ENCODE measurements at regions not wholly inside any gene's neighbourhood (a gene's known extent, or its start where the extent isn't known, plus 50 kb on each side); places are given as distances from the start of the nearest gene placed in this dataset.

DNA sequence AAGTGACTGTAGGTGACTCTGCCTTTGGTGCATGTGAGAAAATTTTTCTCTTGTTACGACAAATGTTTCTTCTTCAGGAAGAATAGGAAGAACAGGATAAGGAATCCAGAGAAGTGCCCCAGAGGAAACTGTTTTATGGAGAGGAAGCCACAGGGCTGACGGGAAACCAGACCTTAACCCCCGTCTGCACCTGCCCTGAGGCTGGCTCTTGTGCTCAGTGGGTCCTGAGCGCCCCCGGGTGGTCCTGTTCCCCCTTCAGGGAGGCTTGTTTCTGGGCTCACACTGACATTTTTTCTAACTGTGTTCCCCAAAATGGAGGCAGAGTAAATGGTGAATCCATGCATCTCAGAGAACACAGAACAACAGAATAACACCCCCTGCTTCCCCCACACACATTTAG is 691.8 kb downstream of the TMEM121 start:
- ATAC-seq (ENCODE audit: poor library complexity), result no peak
- Mint-ChIP-seq H3K27me3 (no peaks in the 10 kb centered on the region), H3K9me3 (no peaks in the 10 kb centered on the region), H3K36me3 (ENCODE audit: low read depth) (no peaks in the 10 kb centered on the region), H3K4me3 (no peak overlapping the region), H3K27ac (no peak overlapping the region), H3K4me1 (ENCODE audit: low read depth) (peaks cover 36% of the 10 kb centered on the region)
- intact Hi-C loops (cut with DNase I, micrococcal nuclease), result no loop called here
- Histone ChIP-seq H3K4me1 (ENCODE audit: insufficient read depth, low read length) (peaks cover 1% of the 10 kb centered on the region), H3K27me3 (ENCODE audit: control insufficient read depth in 1 of 2, insufficient read depth in 2 of 2, low read length in 2 of 2) (no peaks in the 10 kb centered on the region), H3K36me3 (ENCODE audit: insufficient read depth, low read length) (no peaks in the 10 kb centered on the region), H3K27ac (ENCODE audit: low read depth in 1 of 2, low read length in 2 of 2) (no peak overlapping the region), H3K9me3 (ENCODE audit: control insufficient read depth in 1 of 2, insufficient read depth in 1 of 2, low read length in 2 of 2) (no peaks in the 10 kb centered on the region), H3K4me3 (ENCODE audit: low read length) (no peak overlapping the region)
- ChIA-PET POLR2A (no interaction called here), CTCF (interaction anchor here (1.2 kb wide), 1 partner anchor 8 kb away, joined by 3 read pairs; no protein-coding TSS in a partner anchor)
- DNase-seq, result peak in 3 of 14 experiments; percentile 19 to 43 (median 43)
- TF ChIP-seq, protein P1, sequence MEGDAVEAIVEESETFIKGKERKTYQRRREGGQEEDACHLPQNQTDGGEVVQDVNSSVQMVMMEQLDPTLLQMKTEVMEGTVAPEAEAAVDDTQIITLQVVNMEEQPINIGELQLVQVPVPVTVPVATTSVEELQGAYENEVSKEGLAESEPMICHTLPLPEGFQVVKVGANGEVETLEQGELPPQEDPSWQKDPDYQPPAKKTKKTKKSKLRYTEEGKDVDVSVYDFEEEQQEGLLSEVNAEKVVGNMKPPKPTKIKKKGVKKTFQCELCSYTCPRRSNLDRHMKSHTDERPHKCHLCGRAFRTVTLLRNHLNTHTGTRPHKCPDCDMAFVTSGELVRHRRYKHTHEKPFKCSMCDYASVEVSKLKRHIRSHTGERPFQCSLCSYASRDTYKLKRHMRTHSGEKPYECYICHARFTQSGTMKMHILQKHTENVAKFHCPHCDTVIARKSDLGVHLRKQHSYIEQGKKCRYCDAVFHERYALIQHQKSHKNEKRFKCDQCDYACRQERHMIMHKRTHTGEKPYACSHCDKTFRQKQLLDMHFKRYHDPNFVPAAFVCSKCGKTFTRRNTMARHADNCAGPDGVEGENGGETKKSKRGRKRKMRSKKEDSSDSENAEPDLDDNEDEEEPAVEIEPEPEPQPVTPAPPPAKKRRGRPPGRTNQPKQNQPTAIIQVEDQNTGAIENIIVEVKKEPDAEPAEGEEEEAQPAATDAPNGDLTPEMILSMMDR (IDR thresholded peaks at IDR 0.05), result no peak

DNA sequence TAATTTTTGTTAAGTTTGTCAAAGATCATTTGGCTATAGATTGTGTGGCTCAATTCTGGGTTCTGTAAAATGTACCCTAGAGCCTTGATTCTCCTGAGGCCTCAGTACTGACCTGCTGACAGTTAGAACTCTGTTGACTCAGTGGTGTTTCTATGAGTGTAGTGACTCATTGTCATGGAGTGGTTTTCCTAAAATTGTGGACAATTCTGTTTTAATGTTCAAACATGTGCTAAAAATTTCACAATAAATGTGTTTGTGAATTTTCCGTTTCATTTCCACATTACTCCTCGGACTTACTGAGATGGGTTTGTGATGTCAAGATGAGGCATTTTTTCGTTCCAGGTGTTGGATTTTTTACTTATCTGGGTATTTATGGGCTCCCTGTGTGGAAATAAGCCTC is 695.9 kb downstream of the TMEM121 start:
- Histone ChIP-seq H3K4me3 (ENCODE audit: low read length) (no peak overlapping the region), H3K36me3 (ENCODE audit: insufficient read depth, low read length) (no peaks in the 10 kb centered on the region), H3K9me3 (ENCODE audit: control insufficient read depth in 1 of 2, insufficient read depth in 1 of 2, low read length in 2 of 2) (no peaks in the 10 kb centered on the region), H3K27ac (ENCODE audit: low read depth in 1 of 2, low read length in 2 of 2) (no peak overlapping the region), H3K4me1 (ENCODE audit: insufficient read depth, low read length) (peaks cover 17% of the 10 kb centered on the region), H3K27me3 (ENCODE audit: control insufficient read depth in 1 of 2, insufficient read depth in 2 of 2, low read length in 2 of 2) (no peaks in the 10 kb centered on the region)
- peaks cover 5% of the 10 kb centered on the region for H3K36me3 Mint-ChIP-seq (ENCODE audit: low read depth)
- ChIA-PET CTCF (interaction anchor here (1.6 kb wide), 1 partner anchor 12 kb away, joined by 5 read pairs; no protein-coding TSS in a partner anchor), POLR2A (no interaction called here)
- intact Hi-C loops (cut with DNase I, micrococcal nuclease), result no loop called here
- peaks cover 3% of the 10 kb centered on the region for H3K9me3 Mint-ChIP-seq
- peaks cover 67% of the 10 kb centered on the region for H3K4me1 Mint-ChIP-seq (ENCODE audit: low read depth)
- H3K4me3 Mint-ChIP-seq, result no peak overlapping the region
- ATAC-seq (ENCODE audit: poor library complexity) (no peak), DNase-seq (no peak)
- H3K27me3 Mint-ChIP-seq, result peaks cover 5% of the 10 kb centered on the region
- TF ChIP-seq, protein P1 (IDR thresholded peaks at IDR 0.05), result no peak
- H3K27ac Mint-ChIP-seq, result peak overlapping the region; percentile 91

DNA sequence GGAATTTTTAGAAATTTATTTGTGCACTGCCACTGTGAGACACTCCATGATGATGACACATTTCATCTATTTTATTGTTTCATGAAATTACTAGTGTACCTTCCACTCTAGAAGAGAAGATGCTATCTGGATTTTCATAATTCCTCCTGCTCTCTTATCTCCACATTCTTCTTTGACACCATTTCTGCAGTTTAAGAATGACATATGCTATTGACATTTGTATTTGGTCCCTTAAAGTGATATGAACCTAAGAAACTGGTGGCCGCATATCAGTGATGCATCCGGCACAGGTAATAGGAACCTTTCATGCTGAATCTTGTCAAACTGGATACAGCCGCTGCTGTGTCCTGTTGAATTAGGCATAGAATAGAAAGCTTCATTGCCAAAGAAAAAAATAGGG is 696.3 kb downstream of the TMEM121 start:
- Mint-ChIP-seq H3K36me3 (ENCODE audit: low read depth) (peaks cover 5% of the 10 kb centered on the region), H3K27ac (peak overlapping the region; percentile 91), H3K9me3 (peaks cover 3% of the 10 kb centered on the region), H3K4me3 (no peak overlapping the region), H3K4me1 (ENCODE audit: low read depth) (peaks cover 65% of the 10 kb centered on the region), H3K27me3 (peaks cover 5% of the 10 kb centered on the region)
- H3K36me3 ChIP-seq (ENCODE audit: insufficient read depth, low read length), result no peaks in the 10 kb centered on the region
- ChIA-PET POLR2A (interaction anchor here (1.1 kb wide), 1 partner anchor 22 kb away, joined by 3 read pairs; no protein-coding TSS in a partner anchor), CTCF (interaction anchor here (1.6 kb wide), 2 partner anchors 13 to 81 kb away, joined by 4 to 5 read pairs; no protein-coding TSS in a partner anchor)
- H3K27me3 ChIP-seq (ENCODE audit: control insufficient read depth in 1 of 2, insufficient read depth in 2 of 2, low read length in 2 of 2), result no peaks in the 10 kb centered on the region
- no peak overlapping the region for H3K4me3 ChIP-seq (ENCODE audit: low read length)
- no peak overlapping the region for H3K27ac ChIP-seq (ENCODE audit: low read depth in 1 of 2, low read length in 2 of 2)
- DNase-seq, result no peak
- TF ChIP-seq, protein P1 (IDR thresholded peaks at IDR 0.05), result no peak
- peaks cover 18% of the 10 kb centered on the region for H3K4me1 ChIP-seq (ENCODE audit: insufficient read depth, low read length)
- no peak for ATAC-seq (ENCODE audit: poor library complexity)
- intact Hi-C loops (cut with DNase I, micrococcal nuclease), result no loop called here
- no peaks in the 10 kb centered on the region for H3K9me3 ChIP-seq (ENCODE audit: control insufficient read depth in 1 of 2, insufficient read depth in 1 of 2, low read length in 2 of 2)

Measured in CD4-positive, alpha-beta T cell (primary cell).